ENCODE measurements at regions not wholly inside any gene's neighbourhood (a gene's known extent, or its start where the extent isn't known, plus 50 kb on each side); places are given as distances from the start of the nearest gene placed in this dataset.

DNA sequence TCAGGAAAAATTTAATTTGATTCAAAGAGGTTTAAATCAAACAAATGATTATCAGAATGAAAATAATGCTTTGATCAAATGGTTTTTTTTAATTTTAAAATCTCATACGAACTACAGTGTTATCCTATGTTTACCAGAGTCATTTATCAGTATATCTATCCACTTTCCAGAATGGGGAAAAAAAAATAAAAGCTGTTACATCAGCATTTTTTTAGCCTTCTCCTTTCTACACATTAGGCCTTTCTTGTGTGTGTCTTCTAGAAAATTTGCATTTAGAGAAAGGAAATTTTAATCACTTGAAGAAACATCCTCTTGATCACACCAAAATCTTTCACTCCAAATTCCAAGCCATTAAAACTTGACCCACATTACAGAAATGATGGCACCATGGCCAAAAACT, 608.9 kb upstream of the ID2 start:
- TF ChIP-seq, protein P1, sequence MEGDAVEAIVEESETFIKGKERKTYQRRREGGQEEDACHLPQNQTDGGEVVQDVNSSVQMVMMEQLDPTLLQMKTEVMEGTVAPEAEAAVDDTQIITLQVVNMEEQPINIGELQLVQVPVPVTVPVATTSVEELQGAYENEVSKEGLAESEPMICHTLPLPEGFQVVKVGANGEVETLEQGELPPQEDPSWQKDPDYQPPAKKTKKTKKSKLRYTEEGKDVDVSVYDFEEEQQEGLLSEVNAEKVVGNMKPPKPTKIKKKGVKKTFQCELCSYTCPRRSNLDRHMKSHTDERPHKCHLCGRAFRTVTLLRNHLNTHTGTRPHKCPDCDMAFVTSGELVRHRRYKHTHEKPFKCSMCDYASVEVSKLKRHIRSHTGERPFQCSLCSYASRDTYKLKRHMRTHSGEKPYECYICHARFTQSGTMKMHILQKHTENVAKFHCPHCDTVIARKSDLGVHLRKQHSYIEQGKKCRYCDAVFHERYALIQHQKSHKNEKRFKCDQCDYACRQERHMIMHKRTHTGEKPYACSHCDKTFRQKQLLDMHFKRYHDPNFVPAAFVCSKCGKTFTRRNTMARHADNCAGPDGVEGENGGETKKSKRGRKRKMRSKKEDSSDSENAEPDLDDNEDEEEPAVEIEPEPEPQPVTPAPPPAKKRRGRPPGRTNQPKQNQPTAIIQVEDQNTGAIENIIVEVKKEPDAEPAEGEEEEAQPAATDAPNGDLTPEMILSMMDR (IDR thresholded peaks at IDR 0.05) = no peak
- no peak for TF ChIP-seq EZH2 (IDR thresholded peaks at IDR 0.05)
